Fibroblast of mammary gland (primary cell): ENCODE measurements at regions not wholly inside any gene's neighbourhood (a gene's known extent, or its start where the extent isn't known, plus 50 kb on each side); places are given as distances from the start of the nearest gene placed in this dataset.

Experiments
- DNase-seq: peaks from one replicate; pipeline ENCODE4 v3.0.0-alpha.2; 2010; ENCODE audit warnings: low read depth
- H3K4me3 ChIP-seq: 2 replicates; pipeline ENCODE4 v1.5.1; 2011; ENCODE audit warnings: low read depth, mild to moderate bottlenecking, low read length, moderate library complexity; ENCODE audit not compliant: control insufficient read depth
- TF ChIP-seq, protein P1 (sequence below): conservative IDR thresholded peaks from 2 replicates; pipeline ENCODE4 v1.5.1; 2011; ENCODE audit warnings: low read depth, low read length, inconsistent platforms; ENCODE audit not compliant: control insufficient read depth, insufficient read depth

DNA sequence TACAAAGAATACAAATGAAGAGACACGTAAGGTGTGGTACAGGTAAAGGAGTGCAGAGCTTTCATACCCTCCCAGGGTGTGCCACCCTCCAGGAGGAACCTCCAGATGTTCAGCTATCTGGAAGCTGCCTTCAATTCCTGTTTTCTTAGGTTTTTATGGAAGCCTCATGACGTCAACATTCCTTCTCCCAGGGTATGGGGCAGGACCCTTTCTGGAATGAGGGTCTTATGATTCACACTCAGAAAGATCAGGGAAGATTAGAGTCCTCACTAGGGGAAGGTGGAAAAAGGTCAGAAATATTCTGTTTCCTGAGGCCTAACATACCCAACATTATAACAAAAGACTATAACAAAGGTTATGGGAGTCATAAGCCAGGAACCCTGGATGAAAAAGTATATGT lies 99.8 kb upstream of the PLCL2 start:
- DNase-seq: no peak
- TF ChIP-seq, protein P1, sequence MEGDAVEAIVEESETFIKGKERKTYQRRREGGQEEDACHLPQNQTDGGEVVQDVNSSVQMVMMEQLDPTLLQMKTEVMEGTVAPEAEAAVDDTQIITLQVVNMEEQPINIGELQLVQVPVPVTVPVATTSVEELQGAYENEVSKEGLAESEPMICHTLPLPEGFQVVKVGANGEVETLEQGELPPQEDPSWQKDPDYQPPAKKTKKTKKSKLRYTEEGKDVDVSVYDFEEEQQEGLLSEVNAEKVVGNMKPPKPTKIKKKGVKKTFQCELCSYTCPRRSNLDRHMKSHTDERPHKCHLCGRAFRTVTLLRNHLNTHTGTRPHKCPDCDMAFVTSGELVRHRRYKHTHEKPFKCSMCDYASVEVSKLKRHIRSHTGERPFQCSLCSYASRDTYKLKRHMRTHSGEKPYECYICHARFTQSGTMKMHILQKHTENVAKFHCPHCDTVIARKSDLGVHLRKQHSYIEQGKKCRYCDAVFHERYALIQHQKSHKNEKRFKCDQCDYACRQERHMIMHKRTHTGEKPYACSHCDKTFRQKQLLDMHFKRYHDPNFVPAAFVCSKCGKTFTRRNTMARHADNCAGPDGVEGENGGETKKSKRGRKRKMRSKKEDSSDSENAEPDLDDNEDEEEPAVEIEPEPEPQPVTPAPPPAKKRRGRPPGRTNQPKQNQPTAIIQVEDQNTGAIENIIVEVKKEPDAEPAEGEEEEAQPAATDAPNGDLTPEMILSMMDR: no peak
- H3K4me3 ChIP-seq: no peak overlapping the region

DNA sequence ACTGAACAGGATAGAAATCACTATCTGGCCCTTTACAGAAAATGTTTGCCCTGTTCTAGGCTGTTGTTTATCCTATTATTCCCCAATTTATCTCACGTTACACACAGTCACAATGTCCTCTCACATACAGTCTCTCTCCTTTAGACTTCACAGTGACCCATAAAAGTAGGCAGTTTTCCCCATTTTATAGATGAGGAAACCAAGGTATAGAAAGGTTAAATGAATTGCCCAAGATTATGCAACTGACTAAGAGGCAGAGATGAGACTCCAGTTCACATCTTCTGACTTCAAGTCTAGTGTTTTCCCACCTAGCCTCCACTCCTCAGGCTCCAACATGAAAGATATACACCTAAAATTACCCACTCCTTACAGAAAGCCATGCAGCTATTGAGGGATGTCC lies 99.3 kb upstream of the PLCL2 start:
- TF ChIP-seq, protein P1: no peak
- DNase-seq: no peak
- H3K4me3 ChIP-seq: no peak overlapping the region

- H3K4me3 ChIP-seq: no peak overlapping the region
- TF ChIP-seq, protein P1: no peak
- DNase-seq: no peak
Observed at GRCh38 chr3:16788440-16789056, 96.2 kb upstream of the PLCL2 start.

- no peak for DNase-seq
- no peak overlapping the region for H3K4me3 ChIP-seq
- TF ChIP-seq, protein P1: no peak
Observed at GRCh38 chr3:16789344-16790120, 95.2 kb upstream of the PLCL2 start.

- DNase-seq: no peak
- no peak overlapping the region for H3K4me3 ChIP-seq
- TF ChIP-seq, protein P1: no peak
Observed at GRCh38 chr3:16790432-16791400, 94.0 kb upstream of the PLCL2 start.

DNA sequence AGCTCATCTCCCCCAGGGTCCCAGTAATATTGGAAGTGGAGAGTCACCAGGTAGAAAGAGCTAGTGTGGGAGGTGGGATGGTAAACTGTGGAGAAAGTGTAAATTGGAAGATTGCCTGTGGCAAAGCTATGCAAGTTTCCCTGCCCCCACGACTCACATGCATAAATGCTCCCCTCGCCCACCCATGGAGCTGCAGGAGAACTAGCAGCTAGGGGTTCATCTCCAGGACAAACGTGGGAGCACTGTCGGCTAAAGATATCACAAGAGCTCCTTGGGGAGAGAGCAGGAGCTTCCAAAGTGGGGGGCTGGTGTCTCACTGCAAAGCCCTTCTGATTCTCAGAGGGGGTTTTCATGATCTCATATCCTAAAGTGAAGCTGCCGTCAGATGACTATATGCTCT lies 91.4 kb upstream of the PLCL2 start:
- TF ChIP-seq, protein P1: no peak
- no peak for DNase-seq
- H3K4me3 ChIP-seq: no peak overlapping the region
